Activated CD8-positive, alpha-beta memory T cell treated with anti-CD3 and anti-CD28 coated beads for 24 hours (primary cell): ENCODE measurements at regions not wholly inside any gene's neighbourhood (a gene's known extent, or its start where the extent isn't known, plus 50 kb on each side); places are given as distances from the start of the nearest gene placed in this dataset.

Source experiments
- DNase-seq: peaks from one replicate; pipeline ENCODE4 v3.0.0-alpha.2; 2020

GRCh38 chr10:88138319-88138848, 275.0 kb downstream of the PTEN start:
- DNase-seq, result no peak

GRCh38 chr10:88147000-88147798, 283.8 kb downstream of the PTEN start:
- DNase-seq, result no peak

GRCh38 chr10:88149906-88150305, 286.5 kb downstream of the PTEN start:
- DNase-seq, result no peak

GRCh38 chr10:88150339-88150738, 286.9 kb downstream of the PTEN start:
- DNase-seq, result no peak

- peak; percentile 68 for DNase-seq
Measured at GRCh38 chr10:88152728-88153133, 289.3 kb downstream of the PTEN start.

GRCh38 chr10:88154596-88155250, 291.3 kb downstream of the PTEN start:
- no peak for DNase-seq

- no peak for DNase-seq
Measured at GRCh38 chr10:88156341-88156740, 292.9 kb downstream of the PTEN start.

- no peak for DNase-seq
Measured at GRCh38 chr10:88157981-88158465, 294.6 kb downstream of the PTEN start.

GRCh38 chr10:88158526-88159122, 295.2 kb downstream of the PTEN start:
- DNase-seq, result no peak

GRCh38 chr10:88159127-88159829, 295.9 kb downstream of the PTEN start:
- DNase-seq, result no peak

- DNase-seq, result no peak
Measured at GRCh38 chr10:88161070-88161469, 297.6 kb downstream of the PTEN start.

- no peak for DNase-seq
Measured at GRCh38 chr10:88161756-88162155, 298.3 kb downstream of the PTEN start.

- no peak for DNase-seq
Measured at GRCh38 chr10:88162852-88163251, 299.4 kb downstream of the PTEN start.

GRCh38 chr10:88163572-88163971, 300.1 kb downstream of the PTEN start:
- no peak for DNase-seq

- no peak for DNase-seq
Measured at GRCh38 chr10:88164471-88164870, 301.0 kb downstream of the PTEN start.

GRCh38 chr10:88165849-88166271, 302.4 kb downstream of the PTEN start:
- no peak for DNase-seq

- no peak for DNase-seq
Measured at GRCh38 chr10:88168171-88169036, 305.0 kb downstream of the PTEN start.

- DNase-seq, result no peak
Measured at GRCh38 chr10:88169037-88169319, 305.6 kb downstream of the PTEN start.

- DNase-seq, result no peak
Measured at GRCh38 chr10:88170628-88171027, 307.2 kb downstream of the PTEN start.

- DNase-seq, result no peak
Measured at GRCh38 chr10:88172159-88172558, 308.7 kb downstream of the PTEN start.

- DNase-seq, result no peak
Measured at GRCh38 chr10:88174391-88174790, 311.0 kb downstream of the PTEN start.

- no peak for DNase-seq
Measured at GRCh38 chr10:88178758-88179157, 315.3 kb downstream of the PTEN start.
